ENCODE measurements at regions not wholly inside any gene's neighbourhood (a gene's known extent, or its start where the extent isn't known, plus 50 kb on each side); places are given as distances from the start of the nearest gene placed in this dataset.

DNA sequence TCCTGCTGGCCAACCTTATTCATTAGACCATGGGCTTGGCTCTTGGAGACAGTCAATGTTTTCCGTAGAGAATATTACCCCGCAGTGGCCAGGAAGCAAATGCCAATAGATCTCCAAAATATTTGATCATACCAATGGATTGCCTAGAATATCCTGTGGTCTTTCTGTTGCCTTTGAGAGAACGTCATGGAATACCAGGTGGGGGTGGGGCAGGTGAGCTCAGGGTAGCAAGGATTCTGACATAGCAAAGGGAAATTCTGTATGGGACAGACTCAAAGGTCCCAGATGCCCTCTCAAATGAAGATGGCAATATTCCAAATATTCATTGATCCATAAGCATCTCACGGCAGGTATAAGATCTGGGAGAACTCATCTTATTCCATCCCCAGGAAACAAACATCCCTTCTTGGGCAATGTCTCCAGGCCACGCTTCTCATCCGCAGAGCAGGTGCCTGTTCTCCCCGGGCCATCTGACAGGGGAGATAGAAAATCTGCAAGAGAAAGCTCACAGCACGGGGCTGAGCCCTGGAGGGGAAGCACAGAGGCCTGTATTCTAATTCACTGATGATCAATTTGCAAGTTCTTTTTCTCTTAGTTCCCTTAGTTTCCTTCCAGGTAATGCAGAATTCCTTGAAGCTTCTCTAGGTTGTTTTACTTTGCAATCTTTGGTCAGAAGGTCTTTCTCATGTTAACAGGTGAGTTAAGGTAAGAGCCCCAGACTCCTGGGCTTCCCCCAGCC, 69.6 kb upstream of the TSHZ3 start:
- H3K9me3 ChIP-seq (ENCODE audit: low read depth): no peaks in the 10 kb centered on the region
- TF ChIP-seq, protein P1, sequence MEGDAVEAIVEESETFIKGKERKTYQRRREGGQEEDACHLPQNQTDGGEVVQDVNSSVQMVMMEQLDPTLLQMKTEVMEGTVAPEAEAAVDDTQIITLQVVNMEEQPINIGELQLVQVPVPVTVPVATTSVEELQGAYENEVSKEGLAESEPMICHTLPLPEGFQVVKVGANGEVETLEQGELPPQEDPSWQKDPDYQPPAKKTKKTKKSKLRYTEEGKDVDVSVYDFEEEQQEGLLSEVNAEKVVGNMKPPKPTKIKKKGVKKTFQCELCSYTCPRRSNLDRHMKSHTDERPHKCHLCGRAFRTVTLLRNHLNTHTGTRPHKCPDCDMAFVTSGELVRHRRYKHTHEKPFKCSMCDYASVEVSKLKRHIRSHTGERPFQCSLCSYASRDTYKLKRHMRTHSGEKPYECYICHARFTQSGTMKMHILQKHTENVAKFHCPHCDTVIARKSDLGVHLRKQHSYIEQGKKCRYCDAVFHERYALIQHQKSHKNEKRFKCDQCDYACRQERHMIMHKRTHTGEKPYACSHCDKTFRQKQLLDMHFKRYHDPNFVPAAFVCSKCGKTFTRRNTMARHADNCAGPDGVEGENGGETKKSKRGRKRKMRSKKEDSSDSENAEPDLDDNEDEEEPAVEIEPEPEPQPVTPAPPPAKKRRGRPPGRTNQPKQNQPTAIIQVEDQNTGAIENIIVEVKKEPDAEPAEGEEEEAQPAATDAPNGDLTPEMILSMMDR (IDR thresholded peaks at IDR 0.05; ENCODE audit: poor library complexity): no peak
- TF ChIP-seq EZH2phosphoT487 (IDR thresholded peaks at IDR 0.05; ENCODE audit: low read depth, severe bottlenecking, unreplicated experiment): no peak
- no peak for TF ChIP-seq EZH2 (IDR thresholded peaks at IDR 0.05; ENCODE audit: borderline replicate concordance)
- no peaks in the 10 kb centered on the region for H4K20me1 ChIP-seq (ENCODE audit: insufficient read depth, poor library complexity, severe bottlenecking)
- H3K4me2 ChIP-seq: no peak overlapping the region
- H3K4me1 ChIP-seq (ENCODE audit: insufficient read depth): no peaks in the 10 kb centered on the region
- H3K27ac ChIP-seq: no peak overlapping the region
- DNase-seq (ENCODE audit: low spot score): no peak
- no peaks in the 10 kb centered on the region for H3K27me3 ChIP-seq
- 48% methylated on average over 8 of the region's 8 CpGs for WGBS (ENCODE audit: low lambda C conversion rate, missing lambda C conversion rate)
- H3K4me3 ChIP-seq: no peak overlapping the region
- H3K36me3 ChIP-seq (replicated peaks; ENCODE audit: insufficient read depth, low read depth): no peaks in the 10 kb centered on the region
- H3K9me2 ChIP-seq (replicated peaks; ENCODE audit: insufficient read depth): no peaks in the 10 kb centered on the region
- H3K79me2 ChIP-seq: no peaks in the 10 kb centered on the region
- no peak overlapping the region for H2AFZ ChIP-seq

DNA sequence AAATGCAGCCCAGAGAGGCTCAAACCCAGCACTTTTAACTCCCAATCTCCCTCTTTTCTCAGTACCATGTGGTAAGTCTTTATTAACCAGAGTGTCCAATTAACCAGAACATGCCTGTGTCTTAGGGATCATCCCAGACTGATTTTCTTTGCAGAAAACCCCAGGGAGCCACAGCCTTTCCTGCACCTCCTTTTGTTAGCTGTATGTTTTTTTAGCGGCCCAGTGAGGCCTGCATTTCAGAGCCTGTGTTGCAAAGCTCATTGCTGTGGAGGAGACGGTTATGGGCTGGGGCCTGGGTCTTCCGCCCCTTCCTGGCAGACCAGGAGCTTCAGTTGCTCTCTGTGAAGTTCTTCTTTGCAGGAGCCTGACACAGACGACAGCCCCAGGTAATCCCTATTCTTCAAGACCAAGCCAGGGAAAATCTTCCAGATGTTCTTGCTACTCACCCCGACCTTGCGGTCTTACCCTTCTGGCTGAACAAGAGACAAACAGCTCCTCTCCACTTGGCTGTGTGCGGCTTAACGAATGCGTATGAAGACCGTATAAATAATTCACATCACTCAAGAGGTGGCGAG, 70.7 kb upstream of the TSHZ3 start:
- Histone ChIP-seq H4K20me1 (ENCODE audit: insufficient read depth, poor library complexity, severe bottlenecking) (no peaks in the 10 kb centered on the region), H3K4me2 (no peak overlapping the region)

DNA sequence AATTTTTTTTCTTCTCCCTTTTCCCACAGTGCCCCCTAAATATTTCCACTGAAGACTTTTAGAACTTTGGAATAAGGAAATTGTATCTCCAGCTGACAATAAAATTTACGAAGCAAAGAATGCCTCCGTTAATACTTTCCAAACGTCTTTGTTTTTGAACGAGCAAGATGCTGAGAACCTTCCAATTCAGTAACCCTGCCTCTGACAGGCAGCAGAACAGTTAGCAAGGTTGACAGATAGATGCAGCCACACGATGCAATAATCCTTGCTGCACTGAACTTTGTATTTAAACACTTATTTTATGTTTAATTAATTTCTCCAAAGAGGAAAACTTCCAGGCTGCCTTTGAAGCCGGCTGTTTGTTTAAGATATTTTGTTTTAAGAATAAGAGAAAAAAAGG, 71.8 kb upstream of the TSHZ3 start:
- TF ChIP-seq EZH2 (IDR thresholded peaks at IDR 0.05; ENCODE audit: borderline replicate concordance) (no peak), EZH2phosphoT487 (IDR thresholded peaks at IDR 0.05; ENCODE audit: low read depth, severe bottlenecking, unreplicated experiment) (no peak)
- TF ChIP-seq, protein P1 (IDR thresholded peaks at IDR 0.05; ENCODE audit: poor library complexity): no peak
- Histone ChIP-seq H3K9me3 (ENCODE audit: low read depth) (no peaks in the 10 kb centered on the region), H3K27ac (no peak overlapping the region), H2AFZ (no peak overlapping the region), H4K20me1 (ENCODE audit: insufficient read depth, poor library complexity, severe bottlenecking) (no peaks in the 10 kb centered on the region), H3K79me2 (no peaks in the 10 kb centered on the region), H3K36me3 (replicated peaks; ENCODE audit: insufficient read depth, low read depth) (no peaks in the 10 kb centered on the region), H3K9me2 (replicated peaks; ENCODE audit: insufficient read depth) (no peaks in the 10 kb centered on the region), H3K4me2 (no peak overlapping the region), H3K4me3 (no peak overlapping the region), H3K27me3 (peaks cover 6% of the 10 kb centered on the region), H3K4me1 (ENCODE audit: insufficient read depth) (no peaks in the 10 kb centered on the region)
- WGBS (ENCODE audit: low lambda C conversion rate, missing lambda C conversion rate): 40% methylated on average over 6 of the region's 6 CpGs
- DNase-seq (ENCODE audit: low spot score): no peak

More for the DNA sequence above, 70.7 kb upstream of the TSHZ3 start:
- no peak for DNase-seq (ENCODE audit: low spot score)
- Histone ChIP-seq H3K4me1 (ENCODE audit: insufficient read depth) (no peaks in the 10 kb centered on the region), H2AFZ (no peak overlapping the region), H3K27ac (no peak overlapping the region), H3K4me3 (no peak overlapping the region), H3K79me2 (no peaks in the 10 kb centered on the region), H3K36me3 (replicated peaks; ENCODE audit: insufficient read depth, low read depth) (no peaks in the 10 kb centered on the region), H3K27me3 (peaks cover 6% of the 10 kb centered on the region), H3K9me2 (replicated peaks; ENCODE audit: insufficient read depth) (no peaks in the 10 kb centered on the region), H3K9me3 (ENCODE audit: low read depth) (no peaks in the 10 kb centered on the region)
- TF ChIP-seq EZH2phosphoT487 (IDR thresholded peaks at IDR 0.05; ENCODE audit: low read depth, severe bottlenecking, unreplicated experiment): no peak
- TF ChIP-seq, protein P1 (IDR thresholded peaks at IDR 0.05; ENCODE audit: poor library complexity): no peak
- no peak for TF ChIP-seq EZH2 (IDR thresholded peaks at IDR 0.05; ENCODE audit: borderline replicate concordance)
- WGBS (ENCODE audit: low lambda C conversion rate, missing lambda C conversion rate): 74% methylated on average over 11 of the region's 11 CpGs
